ENCODE measurements at regions not wholly inside any gene's neighbourhood (a gene's known extent, or its start where the extent isn't known, plus 50 kb on each side); places are given as distances from the start of the nearest gene placed in this dataset.

- CTCF ChIA-PET (ENCODE audit: partially characterized antibody): interaction anchor here (1.0 to 1.2 kb wide), 2 partner anchors 95 to 635 kb away, joined by 3 read pairs; no protein-coding TSS in a partner anchor
- no peaks in the 10 kb centered on the region for H3K9me3 ChIP-seq (ENCODE audit: insufficient read depth in 2 of 2, low read depth in 1 of 2, low read length in 1 of 2)
- H3K14ac ChIP-seq (ENCODE audit: insufficient read length): no peak overlapping the region
- H3K27ac ChIP-seq (ENCODE audit: low read depth, low read length): no peak overlapping the region
- no peak overlapping the region for H2BK120ac ChIP-seq (replicated peaks; ENCODE audit: low read depth, low read length)
- H3K36me3 ChIP-seq (ENCODE audit: control insufficient read depth in 2 of 4, insufficient read depth in 4 of 4, low read length in 3 of 4): no peaks in the 10 kb centered on the region; a peak in 1 of 8 replicates
- no peaks in the 10 kb centered on the region for H3K23me2 ChIP-seq (ENCODE audit: low read depth, low read length)
- no peak overlapping the region for H4K8ac ChIP-seq (ENCODE audit: extremely low read depth, insufficient read depth, low read length)
- H2BK5ac ChIP-seq (ENCODE audit: low read depth, low read length): no peak overlapping the region
- no peak for DNase-seq (ENCODE audit: low read depth in 1 of 2, low spot score in 2 of 2)
- H3K4ac ChIP-seq (replicated peaks; ENCODE audit: insufficient read length, low read depth, low read length): no peak overlapping the region
- peaks cover 0 to 10% (median 1%) of the 10 kb centered on the region in 4 experiments; a peak in 4 of 7 replicates for H3K4me1 ChIP-seq (replicated peaks in 1 of 4; ENCODE audit: control insufficient read depth in 3 of 4, insufficient read depth in 4 of 4, low read length in 3 of 4)
- no peaks in the 10 kb centered on the region for H3K79me2 ChIP-seq (ENCODE audit: control insufficient read depth in 1 of 2, insufficient read depth in 2 of 2, low read length in 2 of 2)
- no peak overlapping the region for H3K4me3 ChIP-seq (ENCODE audit: extremely low read depth in 1 of 4, insufficient read depth in 2 of 4, low read depth in 3 of 4, low read length in 4 of 4)
- POLR2A ChIA-PET (ENCODE audit: partially characterized antibody): interaction anchor here (1.2 kb wide), 1 partner anchor 339 kb away, joined by 3 read pairs; no protein-coding TSS in a partner anchor
- H3K27me3 ChIP-seq (replicated peaks in 1 of 4; ENCODE audit: control insufficient read depth in 3 of 4, extremely low read depth in 1 of 4, insufficient read depth in 3 of 4, low read length in 3 of 4): no peaks in the 10 kb centered on the region; a peak in 2 of 7 replicates
- FAIRE-seq: no peak
- no peak overlapping the region for H4K5ac ChIP-seq (ENCODE audit: insufficient read length, low read depth, low read length)
- no peaks in the 10 kb centered on the region for H4K20me1 ChIP-seq (replicated peaks in 1 of 2; ENCODE audit: control insufficient read depth in 1 of 2, insufficient read depth in 2 of 2, low read length in 2 of 2)
- H3K23ac ChIP-seq (ENCODE audit: insufficient read length): no peak overlapping the region
- no peaks in the 10 kb centered on the region for H3K79me1 ChIP-seq (ENCODE audit: low read depth, low read length)
- no peak overlapping the region for H3K56ac ChIP-seq (replicated peaks; ENCODE audit: insufficient read length, low read depth, low read length)
- WGBS, 2 experiments (ENCODE audit: extremely low coverage in 1 of 2, insufficient coverage in 1 of 2, insufficient read length in 1 of 2, insufficient replicate concordance in 2 of 2, low coverage in 1 of 2, low lambda C conversion rate in 2 of 2, missing lambda C conversion rate in 1 of 2): 80% methylated on average over 12 of the region's 12 CpGs; no CpG with 5 or more reads in 1 of the 2 experiments
- H2AFZ ChIP-seq (ENCODE audit: low read length): 0 out of 2 replicates have a peak overlapping the region, but pooled peaks have one; percentile 49
- no peak overlapping the region for H2BK15ac ChIP-seq (ENCODE audit: low read length)
- H3K9ac ChIP-seq (replicated peaks in 1 of 4; ENCODE audit: extremely low read depth in 1 of 4, low read depth in 3 of 4, low read length in 3 of 4): no peak overlapping the region
- no peak overlapping the region for H2BK12ac ChIP-seq (ENCODE audit: low read depth, low read length)
- H2BK20ac ChIP-seq (ENCODE audit: low read length): no peak overlapping the region
- H3K4me2 ChIP-seq (ENCODE audit: insufficient read depth in 1 of 2, low read depth in 2 of 2, low read length in 2 of 2): no peak overlapping the region
- no peak overlapping the region for H4K91ac ChIP-seq (replicated peaks; ENCODE audit: insufficient read length, low read length)
- no peak overlapping the region for H2AK5ac ChIP-seq (ENCODE audit: low read depth, low read length)
- H3K18ac ChIP-seq (ENCODE audit: extremely low read depth, low read length): no peak overlapping the region
- no peak for TF ChIP-seq POLR2A (IDR thresholded peaks at IDR 0.05; ENCODE audit: control extremely low read depth in 1 of 2, low read depth in 2 of 2, low read length in 2 of 2)
- TF ChIP-seq, protein P1, sequence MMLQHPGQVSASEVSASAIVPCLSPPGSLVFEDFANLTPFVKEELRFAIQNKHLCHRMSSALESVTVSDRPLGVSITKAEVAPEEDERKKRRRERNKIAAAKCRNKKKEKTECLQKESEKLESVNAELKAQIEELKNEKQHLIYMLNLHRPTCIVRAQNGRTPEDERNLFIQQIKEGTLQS (IDR thresholded peaks at IDR 0.05; ENCODE audit: insufficient read depth, low read depth, low read length): no peak
- TF ChIP-seq JUN (IDR thresholded peaks at IDR 0.05; ENCODE audit: low read depth, low read length): no peak
- no peak for TF ChIP-seq BRCA1 (IDR thresholded peaks at IDR 0.05; ENCODE audit: low read depth, low read length)
- no peak for TF ChIP-seq HDAC2 (IDR thresholded peaks at IDR 0.05; ENCODE audit: borderline replicate concordance in 1 of 2, low read depth in 2 of 2, low read length in 2 of 2)
- no peak for TF ChIP-seq SRF (IDR thresholded peaks at IDR 0.05; ENCODE audit: low read depth, low read length)
- no peak for TF ChIP-seq E2F6 (IDR thresholded peaks at IDR 0.05)
- no peak for TF ChIP-seq POLR2AphosphoS5 (IDR thresholded peaks at IDR 0.05; ENCODE audit: low read depth, low read length)
- TF ChIP-seq JUND (IDR thresholded peaks at IDR 0.05; ENCODE audit: low read length): no peak
- TF ChIP-seq RXRA (IDR thresholded peaks at IDR 0.05; ENCODE audit: insufficient read depth, low read depth, low read length): no peak
- TF ChIP-seq NRF1 (IDR thresholded peaks at IDR 0.05; ENCODE audit: low read depth, low read length): no peak
- TF ChIP-seq KDM1A (IDR thresholded peaks at IDR 0.05; ENCODE audit: borderline replicate concordance, low read length): no peak
- TF ChIP-seq EP300 (IDR thresholded peaks at IDR 0.05; ENCODE audit: borderline replicate concordance in 1 of 2, low read depth in 2 of 2, low read length in 2 of 2): no peak
Observed at GRCh38 chr16:79430191-79430678, 170.3 kb downstream of the MAF start.

Data from H1 (cell line).